H1 (cell line): ENCODE measurements at regions not wholly inside any gene's neighbourhood (a gene's known extent, or its start where the extent isn't known, plus 50 kb on each side); places are given as distances from the start of the nearest gene placed in this dataset.

Experiments
- CTCF ChIA-PET: fragments of 300-600 bp; sonication (Branson Sonifier 250); formaldehyde crosslinking; loops from one replicate; lab custom pipeline; 2021; ENCODE audit not compliant: partially characterized antibody; lab: Charles Lee
- POLR2A ChIA-PET: fragments of 300-600 bp; sonication (Branson Sonifier 250); formaldehyde crosslinking; loops from one replicate; lab custom pipeline; 2021; ENCODE audit warnings: inconsistent platforms; ENCODE audit not compliant: partially characterized antibody; lab: Charles Lee
- DNase-seq, 2 experiments: peaks; one replicate each; pipeline versions ENCODE4 v3.0.0 to v3.0.0-alpha.2; 2010 to 2022; ENCODE audit warnings: low spot score in 2 of 2, low read depth in 1 of 2, mixed read lengths in 1 of 2
- FAIRE-seq: peaks from 2 replicates; lab custom pipeline; 2011; peaks lifted over from hg19 to GRCh38; lab: Jason Lieb, UNC
- H2AFZ ChIP-seq: 2 replicates; pipeline ENCODE4 v1.8.1; 2012; ENCODE audit warnings: low read length, inconsistent platforms
- H2AK5ac ChIP-seq: 2 replicates; pipeline ENCODE4 v1.6.1; 2013; ENCODE audit warnings: low read depth, low read length
- H2BK120ac ChIP-seq: replicated peaks from 2 replicates; pipeline ENCODE3; 2013; ENCODE audit warnings: low read depth, low read length, inconsistent platforms
- H2BK12ac ChIP-seq: 2 replicates; pipeline ENCODE4 v1.6.1; 2013; ENCODE audit warnings: low read depth, low read length
- H2BK15ac ChIP-seq: 2 replicates; pipeline ENCODE4 v1.6.1; 2013; ENCODE audit warnings: low read length
- H2BK20ac ChIP-seq: 2 replicates; pipeline ENCODE4 v1.6.1; 2013; ENCODE audit warnings: low read length
- H2BK5ac ChIP-seq: 2 replicates; pipeline ENCODE4 v1.6.1; 2013; ENCODE audit warnings: low read depth, low read length
- H3K14ac ChIP-seq: 2 replicates; pipeline ENCODE4 v1.6.1; 2013; ENCODE audit warnings: inconsistent platforms; ENCODE audit not compliant: insufficient read length
- H3K18ac ChIP-seq: 2 replicates; pipeline ENCODE4 v1.6.1; 2013; ENCODE audit warnings: low read length; ENCODE audit errors: extremely low read depth
- H3K23ac ChIP-seq: 2 replicates; pipeline ENCODE4 v1.6.1; 2013; ENCODE audit warnings: inconsistent platforms; ENCODE audit not compliant: insufficient read length
- H3K23me2 ChIP-seq: 2 replicates; pipeline ENCODE4 v1.6.1; 2013; ENCODE audit warnings: low read depth, low read length
- H3K27ac ChIP-seq: 2 replicates; pipeline ENCODE4 v1.6.1; 2011; ENCODE audit warnings: low read depth, low read length, inconsistent platforms
- H3K27me3 ChIP-seq, 4 experiments: replicated peaks in 1 of 4; 1 replicate in 1 of 4; 2 replicates in 3 of 4; pipeline versions ENCODE4 v1.6.1 to v1.8.1; 2011 to 2013; ENCODE audit warnings: low read length in 3 of 4, mild to moderate bottlenecking in 3 of 4, inconsistent platforms in 2 of 4, mixed read lengths in 2 of 4, moderate library complexity in 1 of 4; ENCODE audit not compliant: control insufficient read depth in 3 of 4, insufficient read depth in 3 of 4; ENCODE audit errors: extremely low read depth in 1 of 4
- H3K36me3 ChIP-seq, 4 experiments: 2 replicates each; pipeline versions ENCODE4 v1.6.1 to v1.8.1; 2011 to 2013; ENCODE audit warnings: mild to moderate bottlenecking in 4 of 4, low read length in 3 of 4, moderate library complexity in 2 of 4, control low read depth in 1 of 4, inconsistent platforms in 1 of 4; ENCODE audit not compliant: insufficient read depth in 4 of 4, control insufficient read depth in 2 of 4
- H3K4ac ChIP-seq: replicated peaks from 2 replicates; pipeline ENCODE3; 2013; ENCODE audit warnings: low read length, low read depth, mixed read lengths, inconsistent platforms; ENCODE audit not compliant: insufficient read length
- H3K4me1 ChIP-seq, 4 experiments: replicated peaks in 1 of 4; 1 replicate in 1 of 4; 2 replicates in 3 of 4; pipeline versions ENCODE4 v1.6.1 to v1.8.1; 2011 to 2013; ENCODE audit warnings: low read length in 3 of 4, inconsistent platforms in 2 of 4, mixed read lengths in 1 of 4; ENCODE audit not compliant: insufficient read depth in 4 of 4, control insufficient read depth in 3 of 4
- H3K4me2 ChIP-seq, 2 experiments: 2 replicates each; pipeline versions ENCODE4 v1.6.1 to v1.8.1; 2011 to 2013; ENCODE audit warnings: low read depth in 2 of 2, low read length in 2 of 2, control low read depth in 1 of 2, inconsistent platforms in 1 of 2, mild to moderate bottlenecking in 1 of 2; ENCODE audit not compliant: insufficient read depth in 1 of 2
- H3K4me3 ChIP-seq, 4 experiments: fragments of 200-600, 300-600 bp in 1 of 4; sonication (generic), shearing (Covaris generic), sonication (Bioruptor Twin) in 1 of 4; 2 replicates each; pipeline versions ENCODE4 v1.5.1 to v1.8.1; 2011 to 2016; ENCODE audit warnings: low read length in 4 of 4, low read depth in 3 of 4, control low read depth in 2 of 4, inconsistent platforms in 2 of 4, mild to moderate bottlenecking in 2 of 4, mixed read lengths in 1 of 4, moderate library complexity in 1 of 4; ENCODE audit not compliant: insufficient read depth in 2 of 4; ENCODE audit errors: extremely low read depth in 1 of 4
- H3K56ac ChIP-seq: replicated peaks from 2 replicates; pipeline ENCODE3; 2013; ENCODE audit warnings: low read depth, mild to moderate bottlenecking, mixed read lengths, low read length, inconsistent platforms; ENCODE audit not compliant: insufficient read length
- H3K79me1 ChIP-seq: 2 replicates; pipeline ENCODE4 v1.6.1; 2013; ENCODE audit warnings: low read depth, low read length, control low read depth
- H3K79me2 ChIP-seq, 2 experiments: 2 replicates each; pipeline versions ENCODE4 v1.6.1 to v1.8.1; 2012 to 2013; ENCODE audit warnings: low read length in 2 of 2, mild to moderate bottlenecking in 2 of 2, inconsistent platforms in 1 of 2; ENCODE audit not compliant: insufficient read depth in 2 of 2, control insufficient read depth in 1 of 2
- H3K9ac ChIP-seq, 4 experiments: replicated peaks in 1 of 4; 1 replicate in 1 of 4; 2 replicates in 3 of 4; pipeline versions ENCODE4 v1.6.1 to v1.8.1; 2011 to 2013; ENCODE audit warnings: low read depth in 3 of 4, low read length in 3 of 4, control low read depth in 2 of 4, mild to moderate bottlenecking in 2 of 4, moderate library complexity in 2 of 4, inconsistent platforms in 1 of 4; ENCODE audit errors: extremely low read depth in 1 of 4
- H3K9me3 ChIP-seq, 2 experiments: 2 replicates each; pipeline versions ENCODE4 v1.6.1 to v1.8.1; 2012 to 2013; ENCODE audit warnings: mild to moderate bottlenecking in 2 of 2, moderate library complexity in 2 of 2, control low read depth in 1 of 2, inconsistent platforms in 1 of 2, low read depth in 1 of 2, low read length in 1 of 2, mixed read lengths in 1 of 2; ENCODE audit not compliant: insufficient read depth in 2 of 2
- H4K20me1 ChIP-seq, 2 experiments: replicated peaks in 1 of 2; 2 replicates each; pipeline versions ENCODE3 to v1.8.1; 2011 to 2013; ENCODE audit warnings: inconsistent platforms in 2 of 2, low read length in 2 of 2, mild to moderate bottlenecking in 1 of 2; ENCODE audit not compliant: insufficient read depth in 2 of 2, control insufficient read depth in 1 of 2
- H4K5ac ChIP-seq: 2 replicates; pipeline ENCODE4 v1.6.1; 2013; ENCODE audit warnings: low read length, low read depth, mixed read lengths, inconsistent platforms; ENCODE audit not compliant: insufficient read length
- H4K8ac ChIP-seq: 2 replicates; pipeline ENCODE4 v1.8.0; 2013; ENCODE audit warnings: mild to moderate bottlenecking, moderate library complexity, low read length, inconsistent platforms; ENCODE audit not compliant: insufficient read depth; ENCODE audit errors: extremely low read depth
- H4K91ac ChIP-seq: replicated peaks from 2 replicates; pipeline ENCODE3; 2013; ENCODE audit warnings: low read length, mixed read lengths, inconsistent platforms; ENCODE audit not compliant: insufficient read length
- CHD1 ChIP-seq: IDR thresholded peaks from 2 replicates; pipeline ENCODE4 v1.6.1; 2012; ENCODE audit warnings: low read depth, low read length, improper control_type of control experiment
- CHD2 ChIP-seq: IDR thresholded peaks from 2 replicates; pipeline ENCODE4 v1.6.1; 2012; ENCODE audit warnings: low read length, improper control_type of control experiment
- GABPA ChIP-seq: IDR thresholded peaks from 2 replicates; pipeline ENCODE4 v1.6.1; 2011; ENCODE audit warnings: mild to moderate bottlenecking, low read length, moderate library complexity, borderline replicate concordance; ENCODE audit not compliant: insufficient read depth
- POLR2AphosphoS5 ChIP-seq: IDR thresholded peaks from 2 replicates; pipeline ENCODE4 v1.6.1; 2011; ENCODE audit warnings: low read depth, low read length
- SP1 ChIP-seq: IDR thresholded peaks from 2 replicates; pipeline ENCODE4 v1.6.1; 2011; ENCODE audit warnings: low read depth, low read length
- WGBS, 2 experiments: shearing (Covaris generic) in 1 of 2; methylation state at CpG; one replicate each; pipeline versions ENCODE4 v1.1.6 to v1.1.7; 2013 to 2015; ENCODE audit warnings: low lambda C conversion rate in 2 of 2, mixed read lengths in 2 of 2, inconsistent platforms in 1 of 2, low coverage in 1 of 2, missing lambda C conversion rate in 1 of 2; ENCODE audit not compliant: insufficient replicate concordance in 2 of 2, insufficient coverage in 1 of 2, insufficient read length in 1 of 2; ENCODE audit errors: extremely low coverage in 1 of 2, missing lambda C conversion rate in 1 of 2; 5-methylcytosine and 5-hydroxymethylcytosine counted together

DNA sequence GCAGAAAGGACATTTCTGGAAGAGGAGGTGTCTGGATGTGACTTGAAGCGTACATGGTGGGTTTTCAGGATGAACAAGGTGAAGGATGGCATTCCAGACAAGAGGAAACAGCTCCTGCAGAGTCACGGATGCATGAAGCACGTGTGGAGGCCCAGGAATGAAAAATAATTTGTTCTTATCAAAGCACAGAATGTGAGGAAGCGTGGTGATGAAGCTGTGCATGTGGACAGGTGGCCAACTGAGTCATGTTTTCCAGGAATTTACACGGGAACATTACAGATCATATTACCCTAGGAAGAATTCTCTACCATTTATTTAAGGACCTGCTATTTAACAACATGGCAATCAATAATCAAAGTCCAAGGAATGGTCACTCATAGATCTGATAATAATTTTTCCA is 413.2 kb upstream of the KLF6 start:
- no peak overlapping the region for H4K8ac ChIP-seq
- H3K36me3 ChIP-seq, result no peaks in the 10 kb centered on the region
- no peak overlapping the region for H3K23ac ChIP-seq
- WGBS, 2 experiments, result 85% methylated on average over 5 of the region's 5 CpGs; no CpG with 5 or more reads in 1 of the 2 experiments
- no peak overlapping the region for H3K14ac ChIP-seq
- no peak overlapping the region for H3K9ac ChIP-seq
- FAIRE-seq, result no peak
- no peak overlapping the region for H2BK5ac ChIP-seq
- no peak overlapping the region for H4K91ac ChIP-seq
- H3K27me3 ChIP-seq, result no peaks in the 10 kb centered on the region
- no peak overlapping the region for H2BK120ac ChIP-seq
- ChIA-PET CTCF (no interaction called here), POLR2A (no interaction called here)
- H2BK15ac ChIP-seq, result no peak overlapping the region
- no peak overlapping the region for H2AK5ac ChIP-seq
- H3K4me1 ChIP-seq, result no peaks in the 10 kb centered on the region
- no peak overlapping the region for H3K27ac ChIP-seq
- H3K79me1 ChIP-seq, result no peaks in the 10 kb centered on the region
- no peak overlapping the region for H2BK20ac ChIP-seq
- no peaks in the 10 kb centered on the region for H3K9me3 ChIP-seq
- H3K79me2 ChIP-seq, result no peaks in the 10 kb centered on the region
- H4K20me1 ChIP-seq, result no peaks in the 10 kb centered on the region
- no peak overlapping the region for H3K56ac ChIP-seq
- H3K23me2 ChIP-seq, result no peaks in the 10 kb centered on the region
- H3K4ac ChIP-seq, result no peak overlapping the region
- no peak overlapping the region for H3K4me3 ChIP-seq
- no peak overlapping the region for H3K18ac ChIP-seq
- DNase-seq, result no peak
- no peak overlapping the region for H2AFZ ChIP-seq
- TF ChIP-seq GABPA, result no peak
- TF ChIP-seq CHD2, result no peak
- TF ChIP-seq CHD1, result no peak
- TF ChIP-seq SP1, result no peak
- no peak for TF ChIP-seq POLR2AphosphoS5
- H2BK12ac ChIP-seq, result no peak overlapping the region
- no peak overlapping the region for H4K5ac ChIP-seq
- H3K4me2 ChIP-seq, result no peak overlapping the region
